Transverse colon (tissue), 3 donors: ENCODE measurements at regions not wholly inside any gene's neighbourhood (a gene's known extent, or its start where the extent isn't known, plus 50 kb on each side); places are given as distances from the start of the nearest gene placed in this dataset.

Experiments used
- POLR2A ChIP-seq: fragments of 450-650 bp; IDR thresholded peaks from one replicate; pipeline ENCODE4 v1.6.1; 2016; ENCODE audit warnings: antibody characterized with exemption, mild to moderate bottlenecking, moderate library complexity
- POLR2AphosphoS5 ChIP-seq, 3 donors: sonication (generic); formaldehyde crosslinking; IDR thresholded peaks; one replicate each; pipeline ENCODE4 v1.6.1; 2016; ENCODE audit warnings: antibody characterized with exemption in 3 of 3

- no peak for TF ChIP-seq POLR2AphosphoS5 (IDR thresholded peaks at IDR 0.05)
- no peak for TF ChIP-seq POLR2A
Measured at GRCh38 chr18:70758780-70759179, 469.9 kb downstream of the SOCS6 start.
